Islet precursor cell (in vitro differentiated cells): ENCODE measurements at regions not wholly inside any gene's neighbourhood (a gene's known extent, or its start where the extent isn't known, plus 50 kb on each side); places are given as distances from the start of the nearest gene placed in this dataset.
A peak's percentile ranks its signal among the peaks of the same experiment; 100 is the strongest.
"Not testable (repeated sequence)": the region's sequence is repeated elsewhere in the genome, so short reads cannot be mapped to it uniquely, and the experiment has no call there.

Experiments used
- DNase-seq: peaks from one replicate; pipeline ENCODE4 v3.0.0-alpha.2; 2018

GRCh38 chr14:54261283-54261682 is 135.5 kb upstream of the CDKN3 start:
- DNase-seq: no peak

- DNase-seq: not testable (repeated sequence)
These were observed 130.2 kb upstream of the CDKN3 start for GRCh38 chr14:54266616-54267015.

GRCh38 chr14:54267172-54267571 is 129.6 kb upstream of the CDKN3 start:
- DNase-seq: no peak

- no peak for DNase-seq
These were observed 120.6 kb upstream of the CDKN3 start for GRCh38 chr14:54275997-54276725.

GRCh38 chr14:54278087-54278486 is 118.7 kb upstream of the CDKN3 start:
- no peak for DNase-seq

GRCh38 chr14:54278665-54279295 is 118.0 kb upstream of the CDKN3 start:
- no peak for DNase-seq

- DNase-seq: no peak
These were observed 114.0 kb upstream of the CDKN3 start for GRCh38 chr14:54282849-54283248.

- DNase-seq: no peak
These were observed 111.8 kb upstream of the CDKN3 start for GRCh38 chr14:54285030-54285429.

GRCh38 chr14:54291491-54292191 is 105.2 kb upstream of the CDKN3 start:
- peak; percentile 99 for DNase-seq

GRCh38 chr14:54294802-54295201 is 102.0 kb upstream of the CDKN3 start:
- no peak for DNase-seq

GRCh38 chr14:54299410-54300363 is 97.1 kb upstream of the CDKN3 start:
- DNase-seq: no peak

- DNase-seq: no peak
These were observed 95.9 kb upstream of the CDKN3 start for GRCh38 chr14:54300881-54301280.

- no peak for DNase-seq
These were observed 95.4 kb upstream of the CDKN3 start for GRCh38 chr14:54301359-54301758.

- no peak for DNase-seq
These were observed 90.0 kb upstream of the CDKN3 start for GRCh38 chr14:54306806-54307205.

GRCh38 chr14:54309615-54310014 is 87.2 kb upstream of the CDKN3 start:
- DNase-seq: no peak

GRCh38 chr14:54310151-54310850 is 86.5 kb upstream of the CDKN3 start:
- DNase-seq: no peak

GRCh38 chr14:54310851-54311228 is 86.0 kb upstream of the CDKN3 start:
- no peak for DNase-seq

- DNase-seq: peak; percentile 98
These were observed 84.5 kb upstream of the CDKN3 start for GRCh38 chr14:54312166-54312801.

GRCh38 chr14:54314365-54315104 is 82.3 kb upstream of the CDKN3 start:
- no peak for DNase-seq

- no peak for DNase-seq
These were observed 80.2 kb upstream of the CDKN3 start for GRCh38 chr14:54316652-54317051.

GRCh38 chr14:54317391-54317790 is 79.4 kb upstream of the CDKN3 start:
- DNase-seq: no peak
